Lung (tissue), 11 donors: ENCODE measurements at regions not wholly inside any gene's neighbourhood (a gene's known extent, or its start where the extent isn't known, plus 50 kb on each side); places are given as distances from the start of the nearest gene placed in this dataset.

Experiments
- ATAC-seq: fragments of 200-7000 bp; cut with Tn5 transposase; one replicate; pipeline ENCODE4 v1.9.1; 2020; ENCODE audit warnings: moderate number of reproducible peaks; ENCODE audit not compliant: insufficient read depth, low FRiP score
- DNase-seq, 3 donors: peaks; one replicate each; pipeline ENCODE4 v3.0.0-alpha.2; 2013 to 2017
- H3K27ac ChIP-seq, 2 donors: one replicate each; pipeline ENCODE4 v1.5.1; 2013; ENCODE audit warnings: mild to moderate bottlenecking in 2 of 2, moderate library complexity in 2 of 2, control low read depth in 1 of 2, inconsistent platforms in 1 of 2, low read depth in 1 of 2, low read length in 1 of 2
- H3K27me3 ChIP-seq, 3 donors: one replicate each; pipeline ENCODE4 v1.5.1; 2013; ENCODE audit warnings: low read length in 2 of 3; ENCODE audit not compliant: control insufficient read depth in 3 of 3, insufficient read depth in 3 of 3
- H3K36me3 ChIP-seq, 4 donors: one replicate each; pipeline ENCODE4 v1.5.1; 2013; ENCODE audit warnings: low read length in 4 of 4, mild to moderate bottlenecking in 1 of 4, moderate library complexity in 1 of 4; ENCODE audit not compliant: control insufficient read depth in 4 of 4, insufficient read depth in 4 of 4
- H3K4me1 ChIP-seq, 5 donors: one replicate each; pipeline ENCODE4 v1.5.1; 2013; ENCODE audit warnings: low read length in 5 of 5, mild to moderate bottlenecking in 2 of 5, moderate library complexity in 1 of 5; ENCODE audit not compliant: control insufficient read depth in 5 of 5, insufficient read depth in 5 of 5
- H3K4me3 ChIP-seq: one replicate; pipeline ENCODE4 v1.5.1; 2013; ENCODE audit warnings: mild to moderate bottlenecking, control low read depth, moderate library complexity
- H3K9ac ChIP-seq, 2 donors: one replicate each; pipeline ENCODE4 v1.5.1; 2013; ENCODE audit warnings: low read length in 2 of 2, control low read depth in 1 of 2; ENCODE audit not compliant: insufficient read depth in 1 of 2
- H3K9me3 ChIP-seq, 4 donors: one replicate each; pipeline ENCODE4 v1.5.1; 2013; ENCODE audit warnings: low read length in 3 of 4, mild to moderate bottlenecking in 1 of 4, moderate library complexity in 1 of 4; ENCODE audit not compliant: control insufficient read depth in 4 of 4, insufficient read depth in 3 of 4
- CTCF ChIP-seq: IDR thresholded peaks from 2 replicates; pipeline ENCODE4 v1.5.1; 2012; ENCODE audit warnings: mild to moderate bottlenecking; ENCODE audit errors: control extremely low read depth, extremely low read depth
- WGBS, 2 donors: extraction: QIAGEN DNeasy Blood & Tissue Kit; methylation state at CpG; one replicate each; pipeline ENCODE4 v1.1.7; 2013; 5-methylcytosine and 5-hydroxymethylcytosine counted together
- donor health status: control.
- donor health status: control.
- donor health status: Bipolar disorder and iron deficiency.
- donor health status: healthy.
- donor health status: DM: yes; HTN: yes; CAD: no.

- Histone ChIP-seq H3K9me3 (no peaks in the 10 kb centered on the region), H3K9ac (no peak overlapping the region), H3K27ac (no peak overlapping the region), H3K4me1 (peaks cover 0 to 10% (median 0%) of the 10 kb centered on the region in 5 donors), H3K4me3 (no peak overlapping the region), H3K27me3 (no peaks in the 10 kb centered on the region), H3K36me3 (no peaks in the 10 kb centered on the region)
- ATAC-seq (no peak), DNase-seq (no peak)
- no peak for TF ChIP-seq CTCF
- 88 to 92% methylated on average over 1 of the region's 1 CpG for WGBS, 2 donors
Observed at GRCh38 chr6:19452495-19452894, 384.7 kb upstream of the ID4 start.

GRCh38 chr6:19454001-19454720 lies 383.0 kb upstream of the ID4 start:
- Histone ChIP-seq H3K9me3 (no peaks in the 10 kb centered on the region), H3K4me3 (no peak overlapping the region), H3K9ac (no peak overlapping the region), H3K36me3 (no peaks in the 10 kb centered on the region), H3K4me1 (peaks cover 0 to 6% (median 0%) of the 10 kb centered on the region in 5 donors), H3K27ac (no peak overlapping the region), H3K27me3 (no peaks in the 10 kb centered on the region)
- DNase-seq (no peak), ATAC-seq (no peak)
- 27 to 40% methylated on average over 3 of the region's 3 CpGs for WGBS, 2 donors
- no peak for TF ChIP-seq CTCF

- H3K9ac ChIP-seq, result no peak overlapping the region
- ATAC-seq (no peak), DNase-seq (no peak)
- H3K27ac ChIP-seq, result no peak overlapping the region
- TF ChIP-seq CTCF, result no peak
- WGBS, 2 donors, result 87 to 88% methylated on average over 2 of the region's 2 CpGs
- H3K9me3 ChIP-seq, result no peaks in the 10 kb centered on the region
- H3K27me3 ChIP-seq, result no peaks in the 10 kb centered on the region
- peaks cover 0 to 6% (median 0%) of the 10 kb centered on the region in 5 donors for H3K4me1 ChIP-seq
- no peak overlapping the region for H3K4me3 ChIP-seq
- no peaks in the 10 kb centered on the region for H3K36me3 ChIP-seq
Observed at GRCh38 chr6:19454721-19455392, 382.3 kb upstream of the ID4 start.
